ENCODE measurements at regions not wholly inside any gene's neighbourhood (a gene's known extent, or its start where the extent isn't known, plus 50 kb on each side); places are given as distances from the start of the nearest gene placed in this dataset.

DNA sequence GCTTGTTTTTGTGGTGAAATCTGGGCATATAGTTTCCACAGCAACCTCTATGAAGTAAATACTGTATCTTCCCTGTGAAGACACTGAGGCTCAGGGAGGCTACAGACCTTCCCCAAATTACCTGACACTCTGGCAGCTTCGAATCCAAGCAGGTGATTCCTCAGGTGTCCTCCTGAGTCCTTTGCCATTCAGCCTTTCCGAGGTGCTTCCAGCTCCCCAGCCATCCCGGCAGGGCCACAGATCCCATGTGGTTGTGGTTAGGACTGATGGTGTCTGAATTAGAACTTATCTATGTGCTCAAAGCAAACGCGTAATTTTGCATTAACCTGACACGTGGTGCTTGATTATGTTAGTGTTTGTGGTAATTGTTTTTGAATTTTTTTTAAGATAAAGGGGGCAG lies 785.6 kb downstream of the BRD1 start:
- Histone ChIP-seq H3K4me3 (no peak overlapping the region), H3K9me3 (no peaks in the 10 kb centered on the region), H3K36me3 (no peaks in the 10 kb centered on the region), H3K27me3 (peaks cover 0 to 49% (median 0%) of the 10 kb centered on the region in 4 donors), H3K27ac (no peak overlapping the region), H3K4me1 (no peaks in the 10 kb centered on the region)
- TF ChIP-seq, protein P1, sequence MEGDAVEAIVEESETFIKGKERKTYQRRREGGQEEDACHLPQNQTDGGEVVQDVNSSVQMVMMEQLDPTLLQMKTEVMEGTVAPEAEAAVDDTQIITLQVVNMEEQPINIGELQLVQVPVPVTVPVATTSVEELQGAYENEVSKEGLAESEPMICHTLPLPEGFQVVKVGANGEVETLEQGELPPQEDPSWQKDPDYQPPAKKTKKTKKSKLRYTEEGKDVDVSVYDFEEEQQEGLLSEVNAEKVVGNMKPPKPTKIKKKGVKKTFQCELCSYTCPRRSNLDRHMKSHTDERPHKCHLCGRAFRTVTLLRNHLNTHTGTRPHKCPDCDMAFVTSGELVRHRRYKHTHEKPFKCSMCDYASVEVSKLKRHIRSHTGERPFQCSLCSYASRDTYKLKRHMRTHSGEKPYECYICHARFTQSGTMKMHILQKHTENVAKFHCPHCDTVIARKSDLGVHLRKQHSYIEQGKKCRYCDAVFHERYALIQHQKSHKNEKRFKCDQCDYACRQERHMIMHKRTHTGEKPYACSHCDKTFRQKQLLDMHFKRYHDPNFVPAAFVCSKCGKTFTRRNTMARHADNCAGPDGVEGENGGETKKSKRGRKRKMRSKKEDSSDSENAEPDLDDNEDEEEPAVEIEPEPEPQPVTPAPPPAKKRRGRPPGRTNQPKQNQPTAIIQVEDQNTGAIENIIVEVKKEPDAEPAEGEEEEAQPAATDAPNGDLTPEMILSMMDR (IDR thresholded peaks at IDR 0.05) = no peak
- TF ChIP-seq POLR2A (IDR thresholded peaks at IDR 0.05) = no peak
- DNase-seq = no peak
- WGBS, 2 donors = 75 to 79% methylated on average over 6 of the region's 6 CpGs
- intact Hi-C loops (cut with DNase I) = no loop called here

DNA sequence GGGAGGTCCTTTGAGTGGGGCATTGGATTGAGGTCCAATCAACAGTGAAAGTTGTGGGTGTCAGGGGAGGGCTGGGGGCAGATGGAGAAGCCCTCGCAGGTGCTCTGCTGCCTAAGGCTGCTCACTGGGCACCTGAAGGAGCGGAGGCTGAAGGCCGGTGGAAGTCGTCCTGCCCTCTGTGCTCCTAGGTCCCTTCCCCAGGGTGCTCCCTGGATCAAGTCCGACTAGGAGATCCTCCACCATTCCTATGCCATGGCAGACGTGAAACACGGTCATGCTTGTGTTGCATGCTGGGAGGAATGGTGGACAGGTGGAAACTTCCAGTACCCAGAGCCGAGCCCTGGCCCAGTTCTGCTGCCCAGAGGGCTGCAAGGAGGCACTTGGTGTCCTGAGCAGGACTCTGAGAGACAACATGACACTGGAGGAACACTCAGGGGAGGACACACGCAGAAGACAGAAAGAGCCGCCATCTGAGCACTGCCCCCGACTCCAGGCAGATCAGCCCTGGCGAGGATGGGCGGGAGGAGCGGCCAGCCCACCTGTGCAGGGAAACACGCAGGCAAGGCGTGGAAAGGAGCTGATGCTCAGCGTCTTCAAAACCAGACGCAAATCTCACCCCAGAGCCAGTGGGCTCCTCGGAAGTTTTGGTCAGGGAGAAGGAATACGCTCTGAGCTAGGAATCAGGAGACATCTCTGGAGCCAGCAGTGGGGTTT lies 786.8 kb downstream of the BRD1 start:
- Histone ChIP-seq H3K9me3 (no peaks in the 10 kb centered on the region), H3K27me3 (peaks cover 0 to 41% (median 0%) of the 10 kb centered on the region in 4 donors), H3K4me3 (no peak overlapping the region), H3K4me1 (no peaks in the 10 kb centered on the region), H3K27ac (no peak overlapping the region), H3K36me3 (no peaks in the 10 kb centered on the region)
- TF ChIP-seq, protein P1 (IDR thresholded peaks at IDR 0.05) = no peak
- no peak for TF ChIP-seq POLR2A (IDR thresholded peaks at IDR 0.05)
- 79 to 83% methylated on average over 13 to 16 of the region's 20 CpGs for WGBS, 2 donors
- intact Hi-C loops (cut with DNase I) = no loop called here
- no peak for DNase-seq

DNA sequence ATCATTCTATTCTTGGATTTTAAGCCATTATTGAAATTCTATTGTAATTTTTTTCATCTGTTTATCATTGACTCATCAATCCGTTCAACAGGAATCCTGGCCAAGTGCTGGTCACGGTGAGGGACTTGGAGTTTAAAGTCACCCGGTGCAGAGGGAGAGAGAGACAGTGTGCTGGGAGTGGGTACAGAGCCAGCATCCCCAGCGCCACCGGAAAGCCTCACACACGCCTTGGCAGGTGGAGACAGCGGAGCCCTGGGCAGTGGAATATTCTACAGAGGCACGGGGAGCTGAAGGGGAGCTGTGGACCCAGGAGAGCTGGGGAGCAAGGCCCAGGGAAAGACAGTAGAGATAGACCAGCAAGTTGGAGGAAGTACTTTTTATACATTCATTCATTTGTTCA lies 787.6 kb downstream of the BRD1 start:
- 41 to 56% methylated on average over 5 to 8 of the region's 8 CpGs for WGBS, 2 donors
- Histone ChIP-seq H3K27me3 (peaks cover 0 to 41% (median 0%) of the 10 kb centered on the region in 4 donors), H3K4me1 (no peaks in the 10 kb centered on the region), H3K9me3 (no peaks in the 10 kb centered on the region), H3K36me3 (no peaks in the 10 kb centered on the region), H3K4me3 (no peak overlapping the region), H3K27ac (no peak overlapping the region)
- intact Hi-C loops (cut with DNase I) = no loop called here
- TF ChIP-seq POLR2A (IDR thresholded peaks at IDR 0.05) = no peak
- TF ChIP-seq, protein P1 (IDR thresholded peaks at IDR 0.05) = no peak
- DNase-seq = no peak

DNA sequence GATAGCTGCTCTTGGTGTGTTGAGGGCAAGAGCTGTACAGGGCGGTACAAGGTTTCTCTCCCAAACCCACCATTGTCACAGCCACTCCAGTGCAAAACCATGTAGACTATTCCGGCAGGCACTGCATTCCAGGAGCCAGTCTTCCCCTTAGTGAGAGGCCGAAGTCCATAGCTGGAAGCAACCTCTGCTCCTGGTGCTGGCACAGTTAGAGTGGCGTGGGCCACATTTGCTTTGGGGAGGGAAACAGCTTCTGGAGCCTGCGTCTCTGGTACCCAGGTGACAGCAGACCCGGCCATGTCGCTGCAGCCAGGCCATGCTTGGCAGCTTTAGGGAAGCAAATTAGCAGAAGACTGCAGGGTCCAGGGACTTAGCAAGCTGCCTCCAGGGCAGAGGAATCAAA lies 788.0 kb downstream of the BRD1 start:
- no peak overlapping the region for H3K4me3 ChIP-seq
- H3K27me3 ChIP-seq = peaks cover 0 to 41% (median 0%) of the 10 kb centered on the region in 4 donors
- intact Hi-C loops (cut with DNase I) = no loop called here
- no peaks in the 10 kb centered on the region for H3K36me3 ChIP-seq
- no peaks in the 10 kb centered on the region for H3K4me1 ChIP-seq
- no peak for DNase-seq
- TF ChIP-seq, protein P1 (IDR thresholded peaks at IDR 0.05) = no peak
- no peak for TF ChIP-seq POLR2A (IDR thresholded peaks at IDR 0.05)
- H3K27ac ChIP-seq = no peak overlapping the region
- H3K9me3 ChIP-seq = no peaks in the 10 kb centered on the region
- 42 to 58% methylated on average over 4 of the region's 7 CpGs for WGBS, 2 donors

DNA sequence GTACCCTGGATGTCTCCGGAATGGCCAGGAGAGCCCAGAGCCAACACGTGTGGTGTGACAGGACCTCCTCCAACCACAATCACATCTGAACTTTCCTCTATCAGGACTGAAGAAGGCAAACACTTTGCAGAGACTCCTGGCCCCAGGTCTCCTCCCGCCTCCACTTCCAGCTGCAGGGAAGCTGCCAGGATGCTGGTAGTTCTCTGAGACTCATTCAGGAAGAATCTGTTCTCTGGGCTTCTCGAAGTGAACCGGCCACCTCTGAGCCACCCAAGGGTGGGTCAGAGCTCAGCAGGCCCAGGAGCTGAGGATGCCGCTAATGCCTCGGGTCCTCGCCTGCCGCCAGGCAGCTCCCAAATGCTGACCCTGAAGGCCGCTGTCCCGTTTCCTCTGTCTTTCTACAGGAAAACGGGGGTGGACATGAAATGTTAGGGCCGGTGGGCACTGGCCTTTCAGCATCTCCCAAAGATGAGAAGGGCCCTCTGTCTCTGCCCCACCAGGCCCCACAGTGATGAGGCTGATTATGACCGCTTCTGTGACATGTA lies 789.9 kb downstream of the BRD1 start:
- H3K27me3 ChIP-seq = peaks cover 0 to 40% (median 0%) of the 10 kb centered on the region in 4 donors
- H3K4me1 ChIP-seq = no peaks in the 10 kb centered on the region
- H3K36me3 ChIP-seq = no peaks in the 10 kb centered on the region
- H3K4me3 ChIP-seq = no peak overlapping the region
- no peak for DNase-seq
- no peak for TF ChIP-seq POLR2A (IDR thresholded peaks at IDR 0.05)
- TF ChIP-seq, protein P1 (IDR thresholded peaks at IDR 0.05) = no peak
- no peaks in the 10 kb centered on the region for H3K9me3 ChIP-seq
- H3K27ac ChIP-seq = no peak overlapping the region
- intact Hi-C loops (cut with DNase I) = no loop called here
- WGBS, 2 donors = 80 to 88% methylated on average over 4 of the region's 14 CpGs

Data from esophagus squamous epithelium (tissue), 5 donors.